Frontal cortex (tissue), 3 donors: ENCODE measurements at regions not wholly inside any gene's neighbourhood (a gene's known extent, or its start where the extent isn't known, plus 50 kb on each side); places are given as distances from the start of the nearest gene placed in this dataset.
"Not testable (repeated sequence)": the region's sequence is repeated elsewhere in the genome, so short reads cannot be mapped to it uniquely, and the experiment has no call there.

ENCODE experiments used
- DNase-seq, 2 donors: peaks; one replicate each; pipeline ENCODE4 v3.0.0; 2012; ENCODE audit warnings: low spot score in 2 of 2
- FAIRE-seq: peaks from 2 replicates; lab custom pipeline; 2012; peaks lifted over from hg19 to GRCh38; lab: Jason Lieb, UNC
- donor health status: control.
- donor health status: control.
- donor health status: control.

DNA sequence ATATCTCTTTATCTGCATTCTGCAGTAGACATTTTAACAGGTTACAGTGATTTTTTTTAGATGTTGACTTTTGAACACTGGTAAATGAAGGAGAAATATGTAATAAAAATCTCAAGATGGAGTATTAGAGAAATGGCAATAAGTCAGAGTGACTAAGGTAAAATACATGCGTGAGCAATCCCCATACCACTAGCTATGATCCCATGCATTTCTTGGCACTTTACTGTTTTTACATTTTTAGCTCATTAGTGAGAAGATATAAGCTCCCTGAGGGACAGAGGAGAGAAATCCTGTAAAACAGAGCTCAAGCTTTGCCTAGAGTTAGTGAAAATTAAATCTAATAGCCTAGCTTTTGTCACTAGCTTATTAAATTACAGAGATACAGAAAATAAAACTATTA is 181.9 kb upstream of the TRPM3 start:
- FAIRE-seq, result no peak

DNA sequence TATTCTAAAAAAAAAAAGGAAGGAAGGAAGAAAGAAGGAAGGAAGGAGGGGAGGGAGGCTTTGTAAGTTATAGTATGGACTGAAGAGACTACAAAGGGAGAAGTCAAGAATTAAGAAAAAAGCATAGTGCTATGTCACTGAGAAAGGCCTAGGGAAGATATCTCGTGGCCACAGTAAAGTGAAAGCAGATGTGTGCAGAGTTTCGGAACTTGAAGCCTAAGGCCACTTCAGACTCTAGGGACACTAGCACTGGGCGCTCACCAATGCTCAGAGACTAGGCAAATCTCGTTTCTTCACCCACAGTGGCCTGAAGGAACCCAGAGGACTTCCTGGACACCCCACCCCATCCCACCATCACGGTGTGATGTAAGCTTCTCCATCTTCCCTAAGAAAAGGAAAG is 181.4 kb upstream of the TRPM3 start:
- DNase-seq, result no peak
- FAIRE-seq, result no peak

More for the DNA sequence above, 181.9 kb upstream of the TRPM3 start:
- DNase-seq, result no peak

DNA sequence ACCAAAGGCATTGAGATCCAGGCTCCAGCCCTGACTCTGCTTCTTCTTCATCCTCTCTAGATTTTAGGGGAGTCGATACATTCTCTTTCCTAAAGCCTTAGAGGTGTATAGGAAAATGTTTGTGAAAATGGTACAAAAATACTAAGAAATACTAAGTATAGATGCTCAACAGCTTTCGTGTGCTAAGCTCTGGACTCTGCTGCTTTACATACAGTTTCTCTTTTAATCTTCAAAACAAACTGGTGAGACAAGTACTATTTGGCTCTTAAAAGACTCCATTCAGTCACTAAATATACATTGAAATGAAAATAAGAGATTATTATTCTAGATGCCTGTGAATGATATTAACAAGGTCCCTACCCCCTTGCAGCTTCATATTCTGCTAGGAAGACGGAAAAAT is 174.5 kb upstream of the TRPM3 start:
- FAIRE-seq (no peak), DNase-seq (no peak)

DNA sequence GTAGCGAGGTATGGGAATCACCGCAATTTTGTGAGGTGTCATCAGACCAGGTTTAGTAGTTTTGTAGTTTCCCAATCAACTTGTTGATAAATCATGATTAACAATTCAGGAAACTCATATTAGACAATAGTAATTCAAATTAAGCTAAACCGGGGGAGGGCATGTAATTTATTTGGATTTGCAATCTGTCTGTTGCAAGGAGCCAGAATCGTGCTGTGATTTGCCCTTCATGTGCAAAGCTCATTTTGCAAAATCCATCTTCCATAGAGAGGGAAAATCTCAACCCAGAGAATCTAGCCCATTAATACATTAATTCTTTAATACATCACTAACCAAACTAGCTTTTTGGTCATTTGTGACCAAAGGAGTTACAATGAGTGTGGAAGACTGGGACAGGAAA is 164.7 kb upstream of the TRPM3 start:
- no peak for FAIRE-seq
- DNase-seq, result no peak

DNA sequence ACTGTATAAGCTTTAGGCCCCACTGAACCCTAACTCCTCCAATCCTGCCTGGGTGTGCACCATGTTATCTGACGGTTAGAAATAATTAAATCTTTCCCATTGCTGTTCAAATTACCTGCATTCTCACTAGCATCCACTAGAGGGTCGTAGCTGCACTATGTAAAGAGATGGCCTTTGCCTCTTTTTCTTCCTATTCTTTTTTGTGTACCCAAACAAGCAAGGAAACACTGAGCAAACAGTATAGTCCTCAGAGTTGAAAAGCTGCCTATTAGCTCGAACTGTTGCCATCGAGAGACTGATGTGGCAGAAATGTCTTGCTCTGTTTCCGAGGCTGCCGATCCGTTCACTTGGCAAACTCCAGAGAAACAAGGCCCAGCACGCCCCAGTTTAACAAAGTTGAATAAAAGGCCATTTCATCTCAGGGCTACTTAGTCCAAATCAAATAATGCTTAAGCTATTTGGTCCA is 163.8 kb upstream of the TRPM3 start:
- FAIRE-seq, result peak; percentile 78
- peak; percentile 3 to 38 for DNase-seq

DNA sequence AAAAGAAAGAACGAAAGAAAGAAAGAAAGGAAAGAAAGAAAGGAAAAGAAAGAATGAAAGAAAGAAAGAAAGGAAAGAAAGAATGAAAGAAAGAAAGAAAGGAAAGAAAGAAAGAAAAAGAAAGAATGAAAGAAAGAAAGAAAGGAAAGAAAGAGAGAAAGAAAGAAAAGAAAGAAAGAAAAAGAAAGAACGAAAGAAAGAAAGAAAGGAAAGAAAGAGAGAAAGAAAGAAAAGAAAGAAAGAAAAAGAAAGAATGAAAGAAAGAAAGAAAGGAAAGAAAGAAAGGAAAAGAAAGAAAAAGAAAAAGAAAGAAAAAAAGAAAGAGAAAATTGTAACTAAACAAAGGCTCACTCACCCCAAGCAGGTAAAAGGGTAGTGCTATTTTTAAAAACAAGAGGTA is 160.7 kb upstream of the TRPM3 start:
- peak; percentile 59 for FAIRE-seq
- not testable (repeated sequence) for DNase-seq

DNA sequence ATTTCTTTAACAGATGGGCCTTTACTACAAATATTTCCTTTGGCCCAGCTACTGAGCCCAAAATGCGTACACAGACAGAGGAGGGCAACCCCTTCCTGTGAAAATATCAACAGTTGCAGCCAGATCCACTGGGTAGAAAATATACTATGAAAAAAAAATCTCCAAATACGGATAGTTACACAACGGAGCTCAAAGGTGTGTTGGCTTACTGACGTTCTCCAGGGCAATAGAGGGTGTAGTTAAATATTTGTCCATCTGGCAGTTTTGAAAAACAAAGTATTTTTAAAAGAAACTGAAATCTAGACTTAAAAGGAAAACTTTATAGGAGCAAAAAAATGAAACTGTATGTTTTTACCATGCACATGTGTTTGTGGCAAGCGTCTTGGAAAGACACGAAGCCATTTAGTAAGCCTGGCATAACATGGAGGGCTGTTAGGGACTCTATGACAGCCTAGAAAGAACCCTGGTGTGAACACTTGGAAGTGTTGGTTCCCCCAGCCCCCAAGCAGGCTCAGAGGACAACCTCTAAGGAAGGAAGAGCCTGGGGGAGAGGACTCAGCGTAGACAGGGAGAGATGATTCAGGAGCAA is 157.8 kb upstream of the TRPM3 start:
- FAIRE-seq, result no peak
- DNase-seq, result no peak

DNA sequence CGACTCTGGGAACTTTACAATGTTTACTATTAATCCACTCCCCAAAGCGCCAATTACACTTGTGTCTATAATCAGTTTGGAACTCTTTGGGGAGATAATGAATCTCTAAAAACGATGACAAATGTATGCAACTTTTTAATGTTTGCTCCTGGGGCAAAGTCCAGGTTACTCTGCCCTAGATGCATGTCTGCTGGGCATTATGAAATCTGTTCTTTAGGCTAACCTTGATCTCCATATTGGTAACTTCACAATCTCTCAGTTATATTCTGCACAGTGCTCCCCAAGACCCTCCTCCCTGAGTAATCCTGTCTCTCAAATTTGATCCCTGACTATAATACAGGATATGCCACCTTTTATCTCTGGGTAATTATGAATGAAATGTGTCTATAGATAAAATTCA is 152.2 kb upstream of the TRPM3 start:
- FAIRE-seq (no peak), DNase-seq (no peak)

DNA sequence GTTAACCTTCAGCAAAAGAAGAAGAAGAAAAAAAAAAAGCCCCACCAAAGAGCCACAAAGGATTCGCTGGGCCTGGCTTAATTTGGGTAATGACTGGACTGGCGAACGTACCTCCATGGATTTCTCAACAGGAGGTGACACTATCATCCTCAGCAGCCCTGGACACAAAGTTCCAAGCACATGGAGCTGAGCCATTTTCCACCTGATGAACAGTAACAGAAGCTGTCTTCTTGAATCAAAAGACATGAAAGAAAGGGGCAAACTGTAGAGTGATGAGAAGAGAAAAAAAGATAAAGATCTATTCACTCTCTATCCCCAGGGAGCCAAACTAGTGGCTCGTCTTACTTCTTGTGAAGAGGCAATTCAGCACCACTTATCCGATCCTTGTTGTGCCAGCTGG is 150.2 kb upstream of the TRPM3 start:
- no peak for FAIRE-seq
- no peak for DNase-seq

DNA sequence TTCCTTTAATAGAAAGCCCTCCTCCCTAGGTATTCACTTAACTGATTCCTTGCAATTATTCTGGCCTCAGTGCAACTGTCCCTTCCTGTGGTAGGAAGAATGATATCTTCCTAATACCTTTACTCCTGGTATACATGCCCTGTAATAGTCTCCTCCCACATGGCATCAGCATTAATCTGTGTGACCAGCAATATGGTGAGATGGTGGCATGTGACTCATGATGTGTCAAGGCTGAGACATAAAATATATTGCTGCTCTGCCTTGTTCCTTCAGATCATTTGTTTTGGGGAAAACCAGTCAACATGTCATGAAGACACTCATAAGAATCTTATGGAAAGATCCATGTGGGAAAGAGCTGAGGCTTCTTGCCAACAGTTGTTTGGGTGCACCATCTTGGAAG is 149.1 kb upstream of the TRPM3 start:
- no peak for DNase-seq
- FAIRE-seq, result no peak

DNA sequence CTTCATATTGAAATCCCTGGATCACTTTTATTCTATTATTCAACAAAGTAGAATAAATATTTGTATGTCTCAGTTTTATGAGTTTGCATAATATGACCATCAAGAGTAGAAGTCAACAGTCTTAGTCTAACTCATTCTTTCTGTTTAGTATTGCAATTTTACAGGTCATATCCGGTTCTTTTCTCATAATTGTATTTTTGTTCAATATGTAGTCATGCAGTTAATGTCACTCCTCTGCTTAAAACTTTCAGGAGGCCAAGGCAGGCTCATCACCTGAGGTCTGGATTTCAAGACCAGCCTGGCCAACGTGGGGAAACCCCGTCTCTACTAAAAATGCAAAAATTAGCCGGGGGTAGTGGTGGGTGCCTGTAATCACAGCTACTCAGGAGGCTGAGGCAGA is 148.4 kb upstream of the TRPM3 start:
- FAIRE-seq, result no peak
- no peak for DNase-seq

DNA sequence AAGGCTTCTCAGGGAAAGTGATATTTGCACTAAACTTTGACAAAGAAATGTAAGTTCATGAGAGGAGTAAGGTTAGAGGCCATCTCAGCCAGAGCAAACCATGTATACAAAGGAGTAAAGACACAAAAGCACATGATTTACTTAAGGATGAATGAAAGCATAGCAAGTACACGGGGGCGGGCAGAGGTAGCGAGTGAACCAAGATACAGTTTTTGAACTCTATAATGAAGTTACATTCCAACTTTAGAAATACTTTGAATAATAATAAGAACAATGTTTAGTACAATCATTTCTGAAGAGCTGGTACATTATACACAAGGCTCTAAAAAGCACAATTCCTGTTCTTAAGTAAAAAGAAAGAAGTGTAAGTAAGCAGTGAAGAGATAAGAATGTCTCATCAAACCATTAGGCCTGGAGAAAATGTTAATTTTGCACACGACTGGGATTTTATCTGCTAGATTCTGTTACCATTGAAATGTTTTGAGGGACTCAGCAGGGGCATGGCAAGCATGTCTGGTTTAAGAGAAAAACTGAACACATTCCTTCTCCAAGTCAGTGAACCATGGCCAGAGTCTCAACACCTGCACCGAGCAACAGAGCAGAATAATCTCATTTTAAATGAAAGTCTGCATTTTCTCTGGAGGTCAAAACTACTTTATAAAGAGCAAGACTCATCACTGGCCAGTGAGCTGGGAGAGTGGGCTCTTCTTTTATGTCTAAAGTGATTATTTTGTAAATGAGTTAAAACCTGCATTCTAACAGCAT is 147.6 kb upstream of the TRPM3 start:
- DNase-seq, result no peak
- FAIRE-seq, result no peak

DNA sequence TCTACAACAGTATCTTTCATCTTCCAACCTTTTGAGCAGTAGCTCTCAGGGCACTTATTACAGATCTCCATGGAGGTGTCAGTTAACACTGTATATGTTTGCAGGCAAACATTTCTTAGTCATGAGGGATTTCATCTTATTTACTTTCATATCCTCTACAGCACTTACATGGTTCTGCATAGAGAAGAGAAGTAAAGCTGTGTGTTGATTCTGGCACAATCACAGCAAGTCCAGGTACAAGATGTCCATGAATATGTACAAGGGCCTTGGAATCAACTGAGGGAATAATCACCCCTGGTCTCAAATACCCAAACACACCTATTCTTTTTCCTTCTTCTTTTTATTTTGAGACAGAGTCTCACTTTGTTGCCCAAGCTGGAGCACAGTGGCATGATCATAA is 142.0 kb upstream of the TRPM3 start:
- FAIRE-seq (no peak), DNase-seq (no peak)

DNA sequence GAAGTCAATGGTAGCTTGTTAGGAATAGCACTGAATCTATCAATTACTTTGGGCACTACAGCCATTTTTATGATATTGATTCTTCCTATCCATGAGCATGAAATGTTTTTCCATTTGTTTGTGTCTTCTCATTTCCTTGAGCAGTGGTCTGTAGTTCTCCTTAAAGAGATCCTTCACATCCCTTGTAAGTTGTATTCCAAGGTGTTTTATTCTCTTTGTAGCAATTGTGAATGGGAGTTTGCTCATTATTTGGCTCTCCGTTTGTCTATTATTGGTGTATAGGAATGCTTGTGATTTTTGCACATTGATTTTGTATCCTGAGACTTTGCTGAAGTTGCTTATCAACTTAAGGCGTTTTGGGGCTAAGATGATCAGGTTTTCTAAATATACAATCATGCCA is 139.0 kb upstream of the TRPM3 start:
- DNase-seq, FAIRE-seq: not testable (repeated sequence)

DNA sequence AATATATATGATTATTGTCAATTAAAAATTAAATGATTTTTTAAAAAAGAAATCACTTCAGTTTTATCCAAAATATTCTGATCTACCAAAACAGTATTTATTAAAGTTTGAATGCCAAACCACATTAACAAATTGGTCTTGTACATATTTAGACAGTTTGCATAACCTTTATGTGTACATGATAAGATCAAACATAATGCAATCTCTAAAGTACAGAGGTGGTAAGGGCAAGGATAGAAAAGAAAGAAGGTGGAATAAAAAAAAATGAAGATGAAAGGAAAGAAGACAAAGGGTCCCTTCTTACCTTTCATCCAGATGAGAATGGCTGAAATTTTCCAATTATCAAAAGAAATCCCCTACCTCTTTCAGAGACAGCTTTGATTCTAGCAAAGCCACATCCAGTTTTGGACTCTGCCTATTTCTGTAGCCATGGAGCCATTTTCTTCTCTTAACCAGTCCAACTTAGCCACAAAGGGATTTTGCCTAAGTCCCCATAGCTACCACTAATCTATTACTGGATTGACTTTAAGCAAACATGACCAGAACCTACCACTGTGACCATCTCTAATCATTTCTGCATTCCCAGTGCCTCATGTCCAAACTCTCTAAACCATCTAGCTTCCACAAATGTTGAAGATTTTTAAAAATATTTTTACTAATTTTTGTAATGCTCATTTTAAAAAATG is 133.3 kb upstream of the TRPM3 start:
- FAIRE-seq, result peak; percentile 28
- no peak for DNase-seq

DNA sequence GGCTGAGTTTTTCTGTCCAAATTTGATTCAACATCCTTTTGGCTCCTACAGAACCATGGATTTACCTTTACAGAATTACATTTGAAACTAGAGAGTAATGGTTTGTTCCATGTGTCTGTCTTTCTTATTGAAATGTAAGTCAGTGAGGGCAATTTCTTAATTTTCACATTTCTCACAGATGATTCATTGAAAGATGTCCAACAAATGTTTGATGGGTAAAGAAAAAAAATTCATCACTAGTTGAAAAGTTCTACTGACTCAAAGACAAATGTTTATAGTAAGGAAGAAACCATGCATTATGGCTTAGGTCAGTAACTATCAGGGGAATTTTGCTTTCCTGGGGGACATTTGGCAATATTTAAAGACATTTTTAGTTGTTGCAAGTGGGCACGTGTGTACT is 131.6 kb upstream of the TRPM3 start:
- no peak for FAIRE-seq
- no peak for DNase-seq

DNA sequence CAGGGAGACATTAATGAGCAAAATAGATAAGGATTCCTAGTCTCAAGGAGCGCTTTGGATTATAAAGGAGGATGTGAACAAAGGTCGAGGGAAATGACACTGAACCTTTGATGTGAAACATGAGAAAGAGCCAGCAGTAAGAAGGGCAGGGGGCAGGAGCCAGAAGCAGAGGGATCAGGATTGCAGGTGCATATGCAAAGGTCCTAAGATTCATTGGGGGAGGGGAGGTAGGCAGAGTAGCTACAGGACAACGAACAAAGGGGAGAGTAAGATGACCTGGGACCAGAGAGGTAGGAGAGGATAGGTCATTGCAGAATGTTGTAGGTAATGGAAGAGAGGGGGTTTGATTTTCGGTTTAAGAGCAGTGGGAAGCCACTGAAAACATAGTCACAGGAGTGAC is 129.2 kb upstream of the TRPM3 start:
- FAIRE-seq (no peak), DNase-seq (no peak)

DNA sequence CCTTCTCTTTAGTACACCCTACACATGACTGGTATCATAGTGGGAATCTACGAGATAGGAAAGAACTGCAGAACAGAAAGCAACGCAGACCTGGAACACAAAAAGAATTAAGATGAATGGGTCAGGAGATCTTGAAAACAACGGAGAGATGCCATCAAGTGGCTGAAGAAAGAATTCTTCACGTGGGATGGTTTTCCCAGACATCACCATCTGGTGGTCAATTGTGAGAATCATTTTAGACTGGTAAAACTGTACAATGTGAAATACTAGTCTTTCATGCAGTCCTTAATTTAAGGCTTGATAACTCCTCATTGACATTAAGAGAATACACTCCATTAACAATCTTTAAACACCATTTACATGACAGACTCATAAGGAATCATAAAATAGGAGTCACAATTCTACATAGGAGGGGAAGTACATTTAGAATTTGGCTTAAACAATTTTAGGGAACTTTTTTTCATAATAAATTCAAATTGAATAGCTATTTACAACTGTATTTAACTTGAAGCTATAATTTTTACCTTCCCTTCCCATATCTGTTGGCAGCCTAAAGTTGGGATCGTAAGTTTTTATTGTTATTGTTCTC is 128.4 kb upstream of the TRPM3 start:
- peak; percentile 17 to 49 for DNase-seq

DNA sequence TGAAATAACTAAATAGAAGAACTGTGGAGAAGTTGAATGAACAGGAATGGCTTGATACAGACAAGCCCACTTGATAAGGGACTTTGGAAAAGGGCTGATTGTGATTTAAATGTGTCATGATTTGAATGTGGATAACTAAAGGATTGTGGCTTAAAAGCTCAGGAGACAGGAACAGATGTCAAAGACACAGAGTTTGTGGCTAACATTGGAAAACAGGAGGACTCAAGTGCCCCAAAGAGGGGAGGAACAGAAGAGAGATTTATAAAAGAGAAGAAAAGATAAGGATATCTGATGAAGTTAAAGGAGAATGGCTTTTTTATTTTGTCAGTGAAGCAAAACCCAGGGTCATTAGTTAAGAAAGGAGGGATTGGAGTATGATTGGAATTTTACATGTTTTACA is 124.2 kb upstream of the TRPM3 start:
- DNase-seq, result no peak
- FAIRE-seq, result no peak

More for the DNA sequence above, 128.4 kb upstream of the TRPM3 start:
- peak; percentile 89 for FAIRE-seq

DNA sequence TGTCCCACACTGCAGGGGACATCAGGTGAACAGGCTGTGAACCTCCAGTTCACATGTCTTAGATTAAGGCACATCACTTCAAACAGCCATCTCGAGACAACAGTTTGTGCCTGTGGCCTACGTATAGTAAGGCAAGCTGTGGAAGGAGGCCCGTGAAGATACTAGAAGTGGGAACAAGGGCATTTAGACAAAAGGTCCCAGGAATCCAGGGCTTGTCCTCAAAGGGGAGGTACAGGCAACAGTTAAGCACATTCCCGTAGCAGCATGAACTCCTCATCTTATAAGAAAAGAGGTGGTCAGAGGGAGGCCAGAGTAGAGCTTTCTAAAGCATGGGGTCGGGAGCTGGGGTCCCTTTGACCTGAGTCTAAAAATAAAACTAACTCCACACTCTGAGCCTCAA is 122.5 kb upstream of the TRPM3 start:
- no peak for FAIRE-seq

DNA sequence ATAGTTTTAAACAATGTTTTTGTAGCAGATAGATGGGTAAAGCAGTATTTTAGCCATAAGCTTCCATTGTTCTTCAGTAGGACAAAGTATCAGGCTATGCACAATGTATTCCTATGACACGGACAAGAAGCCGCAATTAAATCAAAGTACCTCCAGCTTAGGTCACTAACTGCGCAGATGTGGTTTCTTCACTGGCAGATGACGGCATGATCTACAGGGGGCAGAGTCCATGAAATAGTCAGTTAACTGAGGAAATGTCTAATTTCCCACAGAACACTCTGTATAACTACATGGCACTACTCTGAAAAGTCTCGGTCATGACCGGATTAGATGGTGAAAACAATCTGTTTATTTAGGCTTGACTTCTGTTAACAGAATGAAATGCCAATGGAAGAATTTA is 120.7 kb upstream of the TRPM3 start:
- DNase-seq (no peak), FAIRE-seq (no peak)

More for the DNA sequence above, 122.5 kb upstream of the TRPM3 start:
- no peak for DNase-seq
